GM12875 (cell line): ENCODE measurements at regions not wholly inside any gene's neighbourhood (a gene's known extent, or its start where the extent isn't known, plus 50 kb on each side); places are given as distances from the start of the nearest gene placed in this dataset.

Source experiments
- H3K4me3 ChIP-seq: one replicate; pipeline ENCODE4 v1.5.1; 2011; ENCODE audit warnings: low read depth, low read length, control low read depth
- CTCF ChIP-seq: IDR thresholded peaks from 2 replicates; pipeline ENCODE4 v1.5.1; 2011; ENCODE audit warnings: low read depth, mild to moderate bottlenecking, control low read depth, inconsistent platforms, low read length, moderate library complexity, borderline replicate concordance; ENCODE audit not compliant: insufficient read depth

- H3K4me3 ChIP-seq = no peak overlapping the region
- TF ChIP-seq CTCF = no peak
These were observed 894.5 kb upstream of the ACVR2A start for GRCh38 chr2:146950361-146950760.

- H3K4me3 ChIP-seq = no peak overlapping the region
- TF ChIP-seq CTCF = no peak
These were observed 895.4 kb upstream of the ACVR2A start for GRCh38 chr2:146949400-146949799.

GRCh38 chr2:146944601-146945000, 900.2 kb upstream of the ACVR2A start:
- H3K4me3 ChIP-seq = no peak overlapping the region
- TF ChIP-seq CTCF = no peak

GRCh38 chr2:146939991-146940685, 904.7 kb upstream of the ACVR2A start:
- H3K4me3 ChIP-seq = no peak overlapping the region
- TF ChIP-seq CTCF = no peak

- no peak for TF ChIP-seq CTCF
- H3K4me3 ChIP-seq = no peak overlapping the region
These were observed 909.9 kb upstream of the ACVR2A start for GRCh38 chr2:146934921-146935320.

GRCh38 chr2:146931109-146931508, 913.7 kb upstream of the ACVR2A start:
- no peak overlapping the region for H3K4me3 ChIP-seq
- TF ChIP-seq CTCF = no peak

GRCh38 chr2:146927080-146927711, 917.6 kb upstream of the ACVR2A start:
- TF ChIP-seq CTCF = peak; percentile 58; the same call in 1 of the 2 replicates
- no peak overlapping the region for H3K4me3 ChIP-seq
